ENCODE measurements at regions not wholly inside any gene's neighbourhood (a gene's known extent, or its start where the extent isn't known, plus 50 kb on each side); places are given as distances from the start of the nearest gene placed in this dataset.

GRCh38 chr13:76292031-76292430 lies 594.2 kb downstream of the KCTD12 start:
- Histone ChIP-seq H3K9me3 (ENCODE audit: control insufficient read depth, insufficient read depth, low read depth, low read length) (no peaks in the 10 kb centered on the region), H3K4me2 (ENCODE audit: extremely low read depth, insufficient read depth, low read length) (no peak overlapping the region), H3K9ac (ENCODE audit: insufficient read depth, low read length) (no peak overlapping the region), H3K27me3 (ENCODE audit: control insufficient read depth, insufficient read depth, low read length) (no peaks in the 10 kb centered on the region), H3K4me3 (replicated peaks in 1 of 4; ENCODE audit: control extremely low read depth in 1 of 4, insufficient read depth in 1 of 4, low read depth in 3 of 4, low read length in 4 of 4) (no peak overlapping the region), H3K36me3 (ENCODE audit: control insufficient read depth, insufficient read depth, low read length) (no peaks in the 10 kb centered on the region), H3K79me2 (ENCODE audit: control insufficient read depth, insufficient read depth, low read length) (no peaks in the 10 kb centered on the region), H4K20me1 (ENCODE audit: control insufficient read depth, extremely low read depth, insufficient read depth, low read length) (no peaks in the 10 kb centered on the region), H3K4me1 (ENCODE audit: control insufficient read depth, extremely low read depth, insufficient read depth, low read length) (peaks cover 4% of the 10 kb centered on the region), H2AFZ (ENCODE audit: low read length) (no peak overlapping the region), H3K27ac (ENCODE audit: insufficient read depth, low read length) (no peak overlapping the region)
- DNase-seq (ENCODE audit: low read depth in 2 of 2) = no peak
- TF ChIP-seq, protein P1, sequence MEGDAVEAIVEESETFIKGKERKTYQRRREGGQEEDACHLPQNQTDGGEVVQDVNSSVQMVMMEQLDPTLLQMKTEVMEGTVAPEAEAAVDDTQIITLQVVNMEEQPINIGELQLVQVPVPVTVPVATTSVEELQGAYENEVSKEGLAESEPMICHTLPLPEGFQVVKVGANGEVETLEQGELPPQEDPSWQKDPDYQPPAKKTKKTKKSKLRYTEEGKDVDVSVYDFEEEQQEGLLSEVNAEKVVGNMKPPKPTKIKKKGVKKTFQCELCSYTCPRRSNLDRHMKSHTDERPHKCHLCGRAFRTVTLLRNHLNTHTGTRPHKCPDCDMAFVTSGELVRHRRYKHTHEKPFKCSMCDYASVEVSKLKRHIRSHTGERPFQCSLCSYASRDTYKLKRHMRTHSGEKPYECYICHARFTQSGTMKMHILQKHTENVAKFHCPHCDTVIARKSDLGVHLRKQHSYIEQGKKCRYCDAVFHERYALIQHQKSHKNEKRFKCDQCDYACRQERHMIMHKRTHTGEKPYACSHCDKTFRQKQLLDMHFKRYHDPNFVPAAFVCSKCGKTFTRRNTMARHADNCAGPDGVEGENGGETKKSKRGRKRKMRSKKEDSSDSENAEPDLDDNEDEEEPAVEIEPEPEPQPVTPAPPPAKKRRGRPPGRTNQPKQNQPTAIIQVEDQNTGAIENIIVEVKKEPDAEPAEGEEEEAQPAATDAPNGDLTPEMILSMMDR (conservative IDR thresholded peaks at IDR 0.05 in 1 of 2, IDR thresholded peaks at IDR 0.05 in 1 of 2; ENCODE audit: low read depth in 1 of 2, low read length in 2 of 2) = no peak
- no peak for TF ChIP-seq EZH2 (IDR thresholded peaks at IDR 0.05; ENCODE audit: low read length, missing control alignments)

GRCh38 chr13:76289558-76289957 lies 596.6 kb downstream of the KCTD12 start:
- H3K36me3 ChIP-seq (ENCODE audit: control insufficient read depth, insufficient read depth, low read length) = no peaks in the 10 kb centered on the region
- peak in 1 of 2 donors; percentile 49 for DNase-seq (ENCODE audit: low read depth in 2 of 2)
- TF ChIP-seq, protein P1 (conservative IDR thresholded peaks at IDR 0.05 in 1 of 2, IDR thresholded peaks at IDR 0.05 in 1 of 2; ENCODE audit: low read depth in 1 of 2, low read length in 2 of 2) = no peak
- no peak for TF ChIP-seq EZH2 (IDR thresholded peaks at IDR 0.05; ENCODE audit: low read length, missing control alignments)
- no peak overlapping the region for H3K4me2 ChIP-seq (ENCODE audit: extremely low read depth, insufficient read depth, low read length)
- H3K27ac ChIP-seq (ENCODE audit: insufficient read depth, low read length) = no peak overlapping the region
- H3K27me3 ChIP-seq (ENCODE audit: control insufficient read depth, insufficient read depth, low read length) = no peaks in the 10 kb centered on the region
- H4K20me1 ChIP-seq (ENCODE audit: control insufficient read depth, extremely low read depth, insufficient read depth, low read length) = no peaks in the 10 kb centered on the region
- H3K4me1 ChIP-seq (ENCODE audit: control insufficient read depth, extremely low read depth, insufficient read depth, low read length) = peaks cover 4% of the 10 kb centered on the region
- H3K79me2 ChIP-seq (ENCODE audit: control insufficient read depth, insufficient read depth, low read length) = no peaks in the 10 kb centered on the region
- no peak overlapping the region for H3K4me3 ChIP-seq (replicated peaks in 1 of 4; ENCODE audit: control extremely low read depth in 1 of 4, insufficient read depth in 1 of 4, low read depth in 3 of 4, low read length in 4 of 4)
- no peaks in the 10 kb centered on the region for H3K9me3 ChIP-seq (ENCODE audit: control insufficient read depth, insufficient read depth, low read depth, low read length)
- no peak overlapping the region for H3K9ac ChIP-seq (ENCODE audit: insufficient read depth, low read length)
- no peak overlapping the region for H2AFZ ChIP-seq (ENCODE audit: low read length)

GRCh38 chr13:76286178-76286577 lies 600.0 kb downstream of the KCTD12 start:
- DNase-seq (ENCODE audit: low read depth in 2 of 2) = peak; percentile 69 to 77
- no peak overlapping the region for H2AFZ ChIP-seq (ENCODE audit: low read length)

More at GRCh38 chr13:76286178-76286577, 600.0 kb downstream of the KCTD12 start:
- Histone ChIP-seq H3K4me3 (replicated peaks in 1 of 4; ENCODE audit: control extremely low read depth in 1 of 4, insufficient read depth in 1 of 4, low read depth in 3 of 4, low read length in 4 of 4) (no peak overlapping the region), H3K27ac (ENCODE audit: insufficient read depth, low read length) (no peak overlapping the region), H3K4me1 (ENCODE audit: control insufficient read depth, extremely low read depth, insufficient read depth, low read length) (no peaks in the 10 kb centered on the region), H3K36me3 (ENCODE audit: control insufficient read depth, insufficient read depth, low read length) (no peaks in the 10 kb centered on the region), H3K9ac (ENCODE audit: insufficient read depth, low read length) (no peak overlapping the region), H3K79me2 (ENCODE audit: control insufficient read depth, insufficient read depth, low read length) (no peaks in the 10 kb centered on the region), H4K20me1 (ENCODE audit: control insufficient read depth, extremely low read depth, insufficient read depth, low read length) (no peaks in the 10 kb centered on the region), H3K4me2 (ENCODE audit: extremely low read depth, insufficient read depth, low read length) (peak overlapping the region; percentile 6), H3K9me3 (ENCODE audit: control insufficient read depth, insufficient read depth, low read depth, low read length) (no peaks in the 10 kb centered on the region), H3K27me3 (ENCODE audit: control insufficient read depth, insufficient read depth, low read length) (no peaks in the 10 kb centered on the region)
- TF ChIP-seq EZH2 (IDR thresholded peaks at IDR 0.05; ENCODE audit: low read length, missing control alignments) = no peak
- TF ChIP-seq, protein P1 (conservative IDR thresholded peaks at IDR 0.05 in 1 of 2, IDR thresholded peaks at IDR 0.05 in 1 of 2; ENCODE audit: low read depth in 1 of 2, low read length in 2 of 2) = no peak

All from fibroblast of lung (primary cell).